Activated CD4-positive, alpha-beta memory T cell treated with anti-CD3 and anti-CD28 coated beads, Interleukin-2, amount 10 ng/mL, durations not matched to agents 7 days and 5 days (primary cell): ENCODE measurements at regions not wholly inside any gene's neighbourhood (a gene's known extent, or its start where the extent isn't known, plus 50 kb on each side); places are given as distances from the start of the nearest gene placed in this dataset.
"Not testable (repeated sequence)": the region's sequence is repeated elsewhere in the genome, so short reads cannot be mapped to it uniquely, and the experiment has no call there.

Experiments used
- CTCF ChIA-PET: fragments of 350-600 bp; sonication (Branson Sonifier 250); formaldehyde crosslinking; loops from one replicate; lab custom pipeline; 2021; ENCODE audit warnings: antibody characterized with exemption, inconsistent platforms; lab: Charles Lee
- POLR2A ChIA-PET: fragments of 350-600 bp; sonication (Branson Sonifier 250); formaldehyde crosslinking; loops from one replicate; lab custom pipeline; 2021; ENCODE audit warnings: antibody characterized with exemption; lab: Charles Lee
- DNase-seq: peaks from one replicate; pipeline ENCODE4 v3.0.0-alpha.2; 2020
- H3K27ac Mint-ChIP-seq: one replicate; pipeline ENCODE4 v1.8.0; 2021; ENCODE audit warnings: mild to moderate bottlenecking, mixed read lengths
- H3K27me3 Mint-ChIP-seq: one replicate; pipeline ENCODE4 v1.8.0; 2021; ENCODE audit warnings: mixed read lengths
- H3K36me3 Mint-ChIP-seq: one replicate; pipeline ENCODE4 v1.8.0; 2021; ENCODE audit warnings: low read depth, mixed read lengths
- H3K4me1 Mint-ChIP-seq: one replicate; pipeline ENCODE4 v1.8.0; 2021; ENCODE audit warnings: mixed read lengths
- H3K4me3 Mint-ChIP-seq: one replicate; pipeline ENCODE4 v1.8.0; 2021; ENCODE audit warnings: mild to moderate bottlenecking, mixed read lengths
- H3K9me3 Mint-ChIP-seq: one replicate; pipeline ENCODE4 v1.8.0; 2021; ENCODE audit warnings: mixed read lengths

GRCh38 chr6:28634411-28634760 is 108.7 kb downstream of the GPX5 start:
- no peak for DNase-seq
- Mint-ChIP-seq H3K27me3 (peaks cover 50% of the 10 kb centered on the region), H3K4me3 (no peak overlapping the region), H3K27ac (no peak overlapping the region), H3K36me3 (peaks cover 13% of the 10 kb centered on the region), H3K9me3 (peaks cover 5% of the 10 kb centered on the region), H3K4me1 (peaks cover 12% of the 10 kb centered on the region)
- ChIA-PET POLR2A (no interaction called here), CTCF (interaction anchor here (1.3 kb wide), 1 partner anchor 94 kb away, joined by 3 read pairs; no protein-coding TSS in a partner anchor)

GRCh38 chr6:28634761-28635546 is 109.3 kb downstream of the GPX5 start:
- peaks cover 50% of the 10 kb centered on the region for H3K27me3 Mint-ChIP-seq
- CTCF ChIA-PET, result interaction anchor here (1.3 kb wide), 1 partner anchor 94 kb away, joined by 3 read pairs; no protein-coding TSS in a partner anchor

GRCh38 chr6:28635547-28636158 is 110.0 kb downstream of the GPX5 start:
- H3K9me3 Mint-ChIP-seq, result peaks cover 5% of the 10 kb centered on the region
- peak overlapping the region; percentile 8 for H3K27ac Mint-ChIP-seq

More at GRCh38 chr6:28634761-28635546, 109.3 kb downstream of the GPX5 start:
- Mint-ChIP-seq H3K9me3 (peaks cover 5% of the 10 kb centered on the region), H3K4me3 (peak overlapping the region; percentile 6), H3K36me3 (peaks cover 13% of the 10 kb centered on the region), H3K27ac (peak overlapping the region; percentile 8), H3K4me1 (peaks cover 12% of the 10 kb centered on the region)
- no peak for DNase-seq
- POLR2A ChIA-PET, result no interaction called here

GRCh38 chr6:28638787-28639430 is 113.2 kb downstream of the GPX5 start:
- no peak overlapping the region for H3K4me3 Mint-ChIP-seq
- H3K9me3 Mint-ChIP-seq, result peaks cover 3% of the 10 kb centered on the region
- ChIA-PET CTCF (no interaction called here), POLR2A (no interaction called here)
- H3K27ac Mint-ChIP-seq, result no peak overlapping the region
- H3K4me1 Mint-ChIP-seq, result peaks cover 12% of the 10 kb centered on the region
- peaks cover 36% of the 10 kb centered on the region for H3K27me3 Mint-ChIP-seq
- H3K36me3 Mint-ChIP-seq, result peaks cover 11% of the 10 kb centered on the region
- no peak for DNase-seq

More at GRCh38 chr6:28635547-28636158, 110.0 kb downstream of the GPX5 start:
- Mint-ChIP-seq H3K27me3 (peaks cover 50% of the 10 kb centered on the region), H3K4me3 (peak overlapping the region; percentile 6), H3K36me3 (peaks cover 13% of the 10 kb centered on the region), H3K4me1 (peaks cover 12% of the 10 kb centered on the region)
- DNase-seq, result no peak
- CTCF ChIA-PET, result interaction anchor here (1.3 kb wide), 1 partner anchor 93 kb away, joined by 3 read pairs; no protein-coding TSS in a partner anchor
- POLR2A ChIA-PET, result no interaction called here

GRCh38 chr6:28639445-28640290 is 114.0 kb downstream of the GPX5 start:
- H3K27me3 Mint-ChIP-seq, result peaks cover 34% of the 10 kb centered on the region
- H3K27ac Mint-ChIP-seq, H3K4me1 Mint-ChIP-seq, H3K36me3 Mint-ChIP-seq, DNase-seq, POLR2A ChIA-PET, H3K4me3 Mint-ChIP-seq, CTCF ChIA-PET, H3K9me3 Mint-ChIP-seq: not testable (repeated sequence)

- Mint-ChIP-seq H3K4me1 (peaks cover 3% of the 10 kb centered on the region), H3K27ac (no peak overlapping the region), H3K36me3 (no peaks in the 10 kb centered on the region), H3K9me3 (no peaks in the 10 kb centered on the region), H3K4me3 (no peak overlapping the region), H3K27me3 (peaks cover 20% of the 10 kb centered on the region)
- no peak for DNase-seq
- CTCF ChIA-PET, result no interaction called here
- POLR2A ChIA-PET, result no interaction called here
These were observed 117.5 kb downstream of the GPX5 start for GRCh38 chr6:28643017-28643740.

GRCh38 chr6:28646650-28647049 is 121.0 kb downstream of the GPX5 start:
- no peaks in the 10 kb centered on the region for H3K9me3 Mint-ChIP-seq
- peaks cover 14% of the 10 kb centered on the region for H3K4me1 Mint-ChIP-seq
- H3K27ac Mint-ChIP-seq, result no peak overlapping the region
- H3K27me3 Mint-ChIP-seq, result peaks cover 38% of the 10 kb centered on the region
- DNase-seq, result no peak
- H3K4me3 Mint-ChIP-seq, result no peak overlapping the region
- ChIA-PET POLR2A (no interaction called here), CTCF (no interaction called here)
- H3K36me3 Mint-ChIP-seq, result no peaks in the 10 kb centered on the region

GRCh38 chr6:28648035-28648877 is 122.6 kb downstream of the GPX5 start:
- Mint-ChIP-seq H3K27me3 (peaks cover 43% of the 10 kb centered on the region), H3K9me3 (no peaks in the 10 kb centered on the region), H3K27ac (no peak overlapping the region), H3K4me1 (peaks cover 14% of the 10 kb centered on the region), H3K4me3 (peak overlapping the region; percentile 79), H3K36me3 (no peaks in the 10 kb centered on the region)
- POLR2A ChIA-PET, result interaction anchor here (1.2 kb wide), 1 partner anchor 9 kb away, joined by 4 read pairs; no protein-coding TSS in a partner anchor
- DNase-seq, result peak; percentile 42
- CTCF ChIA-PET, result interaction anchor here (0.7 to 1.4 kb wide), 2 partner anchors 9 to 147 kb away, joined by 3 read pairs; no protein-coding TSS in a partner anchor

- no peak overlapping the region for H3K27ac Mint-ChIP-seq
- peaks cover 43% of the 10 kb centered on the region for H3K27me3 Mint-ChIP-seq
- H3K4me3 Mint-ChIP-seq, result peak overlapping the region; percentile 79
- H3K4me1 Mint-ChIP-seq, result peaks cover 14% of the 10 kb centered on the region
- H3K36me3 Mint-ChIP-seq, result no peaks in the 10 kb centered on the region
- H3K9me3 Mint-ChIP-seq, result no peaks in the 10 kb centered on the region
- CTCF ChIA-PET, result interaction anchor here (0.7 to 1.4 kb wide), 2 partner anchors 8 to 146 kb away, joined by 3 read pairs; no protein-coding TSS in a partner anchor
- DNase-seq, result no peak
- POLR2A ChIA-PET, result interaction anchor here (1.2 kb wide), 1 partner anchor 8 kb away, joined by 4 read pairs; no protein-coding TSS in a partner anchor
These were observed 123.2 kb downstream of the GPX5 start for GRCh38 chr6:28648878-28649375.

GRCh38 chr6:28651161-28651560 is 125.5 kb downstream of the GPX5 start:
- Mint-ChIP-seq H3K27me3 (peaks cover 46% of the 10 kb centered on the region), H3K27ac (no peak overlapping the region), H3K36me3 (no peaks in the 10 kb centered on the region), H3K4me1 (peaks cover 14% of the 10 kb centered on the region), H3K9me3 (no peaks in the 10 kb centered on the region), H3K4me3 (no peak overlapping the region)
- POLR2A ChIA-PET, result no interaction called here
- CTCF ChIA-PET, result interaction anchor here (0.6 to 0.7 kb wide), 2 partner anchors 295 to 1022 kb away, joined by 3 to 4 read pairs; no protein-coding TSS in a partner anchor
- no peak for DNase-seq

- H3K27ac Mint-ChIP-seq, result no peak overlapping the region
- ChIA-PET CTCF (no interaction called here), POLR2A (no interaction called here)
- H3K36me3 Mint-ChIP-seq, result peaks cover 3% of the 10 kb centered on the region
- H3K27me3 Mint-ChIP-seq, result peaks cover 56% of the 10 kb centered on the region
- DNase-seq, result no peak
- H3K4me3 Mint-ChIP-seq, result no peak overlapping the region
- no peaks in the 10 kb centered on the region for H3K9me3 Mint-ChIP-seq
- H3K4me1 Mint-ChIP-seq, result peaks cover 21% of the 10 kb centered on the region
These were observed 128.2 kb downstream of the GPX5 start for GRCh38 chr6:28653876-28654275.
